ENCODE measurements at regions not wholly inside any gene's neighbourhood (a gene's known extent, or its start where the extent isn't known, plus 50 kb on each side); places are given as distances from the start of the nearest gene placed in this dataset.

DNA sequence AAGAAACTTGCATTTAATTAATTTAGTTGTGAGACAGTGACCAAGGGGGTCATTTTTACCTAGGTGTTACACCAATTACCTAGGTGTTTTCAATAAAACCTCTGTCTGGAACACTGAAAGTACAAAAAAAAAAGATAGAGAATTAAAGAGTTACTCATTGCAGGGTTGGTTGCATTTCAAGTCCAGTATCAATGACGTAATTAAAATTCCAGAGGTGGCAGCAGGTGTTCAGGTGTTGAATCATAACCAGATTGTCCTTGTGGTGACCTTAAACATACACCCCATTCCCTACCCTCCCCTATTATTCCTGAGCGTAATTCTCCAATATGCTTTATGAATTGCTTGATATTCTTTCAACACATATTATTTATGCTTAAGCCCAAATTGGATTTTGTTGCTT is 352.0 kb upstream of the SLC8A1 start:
- H3K4me2 ChIP-seq (ENCODE audit: control insufficient read depth, insufficient read depth), result no peak overlapping the region
- TF ChIP-seq TBL1XR1 (IDR thresholded peaks at IDR 0.05; ENCODE audit: low read depth, low read length), result no peak
- peak; percentile 40; the same call in 1 of the 2 replicates for TF ChIP-seq ATF7 (IDR thresholded peaks at IDR 0.05; ENCODE audit: low read depth)
- H3K4me1 ChIP-seq (ENCODE audit: control insufficient read depth, insufficient read depth, low read length), result no peaks in the 10 kb centered on the region
- POLR2A ChIA-PET, result no interaction called here
- no peaks in the 10 kb centered on the region for H3K27me3 ChIP-seq (replicated peaks in 1 of 2; ENCODE audit: control insufficient read depth in 2 of 2, insufficient read depth in 2 of 2, low read length in 1 of 2)
- WGBS (ENCODE audit: insufficient coverage, insufficient replicate concordance, low lambda C conversion rate, missing lambda C conversion rate), result 0% methylated on average over 2 of the region's 2 CpGs
- SMC1A ChIA-PET (ENCODE audit: uncharacterized antibody, unreplicated experiment), result no interaction called here
- ATAC-seq (no peak), FAIRE-seq (no peak), DNase-seq (ENCODE audit: low read depth, low spot score) (no peak)
- CTCF ChIA-PET, result no interaction called here
- H4K20me1 ChIP-seq (ENCODE audit: control insufficient read depth, insufficient read depth), result no peaks in the 10 kb centered on the region
- RAD21 ChIA-PET (ENCODE audit: unreplicated experiment), result no interaction called here
- H3K36me3 ChIP-seq (ENCODE audit: control insufficient read depth in 2 of 2, insufficient read depth in 2 of 2, low read length in 1 of 2), result no peaks in the 10 kb centered on the region
- H3K79me2 ChIP-seq (ENCODE audit: control insufficient read depth, insufficient read depth, low read length), result no peaks in the 10 kb centered on the region
- H3K9ac ChIP-seq (ENCODE audit: control insufficient read depth, insufficient read depth, low read length), result no peak overlapping the region
- no peaks in the 10 kb centered on the region for H3K9me3 ChIP-seq (replicated peaks; ENCODE audit: control insufficient read depth, insufficient read depth, low read length)
- no peak overlapping the region for H2AFZ ChIP-seq (ENCODE audit: control insufficient read depth, low read depth, low read length)
- H3K4me3 ChIP-seq, result no peak overlapping the region
- no TSS peak for BruUV-seq (replicated peaks)
- intact Hi-C loops (cut with micrococcal nuclease; ENCODE audit: unreplicated experiment), result no loop called here
- in situ Hi-C loops (cut with MboI), result no loop called here
- H3K27ac ChIP-seq (ENCODE audit: control insufficient read depth, insufficient read depth), result no peak overlapping the region

DNA sequence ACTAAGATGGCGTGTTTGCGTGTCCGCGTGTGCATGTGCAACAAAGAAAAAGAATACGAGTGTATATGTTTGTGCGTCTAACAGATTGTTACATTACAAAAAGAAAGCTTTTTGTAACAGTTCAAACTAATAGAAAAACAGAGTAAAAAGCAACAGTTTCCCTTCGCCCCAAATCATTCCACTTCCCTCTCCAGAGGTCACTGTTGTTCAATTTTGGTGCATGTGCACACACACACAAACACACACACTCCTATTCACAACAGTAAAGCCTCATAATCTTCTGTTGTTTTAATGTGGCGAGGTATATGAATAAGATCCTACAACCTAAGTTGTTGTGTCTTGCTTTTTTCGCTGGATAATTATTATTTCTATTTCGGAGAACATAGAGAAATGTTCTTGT is 357.3 kb upstream of the SLC8A1 start:
- Histone ChIP-seq H4K20me1 (ENCODE audit: control insufficient read depth, insufficient read depth) (no peaks in the 10 kb centered on the region), H2AFZ (ENCODE audit: control insufficient read depth, low read depth, low read length) (no peak overlapping the region), H3K27me3 (replicated peaks in 1 of 2; ENCODE audit: control insufficient read depth in 2 of 2, insufficient read depth in 2 of 2, low read length in 1 of 2) (no peaks in the 10 kb centered on the region), H3K4me2 (ENCODE audit: control insufficient read depth, insufficient read depth) (no peak overlapping the region), H3K27ac (ENCODE audit: control insufficient read depth, insufficient read depth) (no peak overlapping the region), H3K4me1 (ENCODE audit: control insufficient read depth, insufficient read depth, low read length) (no peaks in the 10 kb centered on the region), H3K36me3 (ENCODE audit: control insufficient read depth in 2 of 2, insufficient read depth in 2 of 2, low read length in 1 of 2) (no peaks in the 10 kb centered on the region), H3K4me3 (no peak overlapping the region), H3K79me2 (ENCODE audit: control insufficient read depth, insufficient read depth, low read length) (no peaks in the 10 kb centered on the region), H3K9ac (ENCODE audit: control insufficient read depth, insufficient read depth, low read length) (no peak overlapping the region), H3K9me3 (replicated peaks; ENCODE audit: control insufficient read depth, insufficient read depth, low read length) (no peaks in the 10 kb centered on the region)
- in situ Hi-C loops (cut with MboI), result no loop called here
- ChIA-PET SMC1A (ENCODE audit: uncharacterized antibody, unreplicated experiment) (no interaction called here), RAD21 (ENCODE audit: unreplicated experiment) (no interaction called here), POLR2A (no interaction called here), CTCF (no interaction called here)
- no peak for DNase-seq (ENCODE audit: low read depth, low spot score)
- no peak for FAIRE-seq
- ATAC-seq, result no peak
- WGBS (ENCODE audit: insufficient coverage, insufficient replicate concordance, low lambda C conversion rate, missing lambda C conversion rate), result 42% methylated on average over 10 of the region's 10 CpGs
- 0 out of 2 replicates have a peak, but pooled peaks have one; percentile 2 for TF ChIP-seq RAD21 (IDR thresholded peaks at IDR 0.05; ENCODE audit: insufficient read depth, low read depth, low read length)
- no peak for TF ChIP-seq MYC (IDR thresholded peaks at IDR 0.05; ENCODE audit: insufficient read depth, insufficient read length, insufficient replicate concordance, low read length, severe bottlenecking)
- BruUV-seq (replicated peaks), result no TSS peak
- intact Hi-C loops (cut with micrococcal nuclease; ENCODE audit: unreplicated experiment), result no loop called here

Data from GM12878 (cell line).